ENCODE measurements at regions not wholly inside any gene's neighbourhood (a gene's known extent, or its start where the extent isn't known, plus 50 kb on each side); places are given as distances from the start of the nearest gene placed in this dataset.

DNA sequence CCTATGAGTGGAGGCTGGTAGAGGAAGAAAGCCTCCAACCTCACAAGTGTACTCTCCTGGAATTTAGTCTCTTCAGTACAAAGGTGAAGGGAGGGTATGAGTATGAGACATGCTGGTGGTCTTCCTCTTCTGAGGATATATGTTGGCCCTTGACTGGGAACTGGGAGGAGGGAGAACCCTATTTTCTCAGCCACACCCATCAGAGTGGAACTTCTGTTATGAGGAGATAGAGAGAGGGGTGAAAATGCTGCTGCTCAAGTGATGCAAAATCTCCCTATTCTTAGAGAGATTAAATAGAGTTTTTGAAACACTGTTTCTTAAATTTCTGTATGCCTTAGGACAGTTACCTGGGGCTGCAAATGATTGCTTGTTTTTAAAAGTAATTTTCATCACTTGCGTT is 203.4 kb upstream of the PRR16 start:
- TF ChIP-seq ZNF274 (IDR thresholded peaks at IDR 0.05; ENCODE audit: low read depth, low read length), result no peak
- no peak for TF ChIP-seq YY1 (IDR thresholded peaks at IDR 0.05; ENCODE audit: insufficient read depth, insufficient read length)
